HG03135 (cell line): ENCODE measurements at regions not wholly inside any gene's neighbourhood (a gene's known extent, or its start where the extent isn't known, plus 50 kb on each side); places are given as distances from the start of the nearest gene placed in this dataset.

ENCODE experiments used
- ATAC-seq: cut with Tn5 transposase; IDR thresholded peaks from one replicate; pipeline ENCODE4 v1.9.1; 2021; ENCODE audit warnings: mild to moderate bottlenecking, moderate library complexity; ENCODE audit not compliant: unreplicated experiment

DNA sequence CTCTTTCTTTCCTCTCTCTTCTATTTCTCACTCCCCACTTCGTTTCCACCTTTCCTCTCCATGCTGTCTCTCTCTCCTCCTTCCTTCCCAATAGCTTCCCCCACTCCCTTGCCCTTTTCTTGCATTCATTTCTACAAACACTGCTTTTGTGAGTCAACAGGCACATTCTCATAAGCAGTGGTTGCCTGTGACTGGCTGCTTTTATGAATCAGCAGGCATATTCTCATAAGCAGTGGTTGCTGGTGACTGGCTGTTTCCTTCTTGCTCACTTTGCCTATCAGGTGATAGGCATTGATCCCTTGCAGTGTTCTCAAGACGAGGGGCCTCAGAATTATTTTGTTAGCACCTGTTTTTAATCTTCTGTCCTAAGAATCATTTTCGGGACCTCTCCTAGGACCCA is 116.1 kb upstream of the ACTBL2 start:
- no peak for ATAC-seq

DNA sequence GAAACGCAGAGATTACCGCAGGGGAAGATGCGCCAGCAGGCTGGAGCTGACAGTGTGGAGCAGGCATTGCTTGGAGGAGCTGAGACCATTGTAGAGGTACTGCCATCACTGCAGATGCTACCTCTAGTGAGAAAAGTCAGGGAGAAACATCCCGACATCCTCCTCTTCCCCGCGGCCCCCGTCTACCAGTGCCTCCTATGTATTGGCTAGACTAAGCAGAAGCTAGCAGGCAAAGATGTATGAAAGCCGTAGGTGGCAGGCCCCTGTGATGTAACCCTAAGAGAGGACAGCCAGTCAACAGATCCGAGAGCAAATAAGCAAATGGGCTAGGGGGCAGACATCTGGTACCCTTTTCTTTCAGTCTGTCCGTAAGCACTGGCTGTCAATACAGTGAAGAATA is 115.5 kb upstream of the ACTBL2 start:
- ATAC-seq: no peak

DNA sequence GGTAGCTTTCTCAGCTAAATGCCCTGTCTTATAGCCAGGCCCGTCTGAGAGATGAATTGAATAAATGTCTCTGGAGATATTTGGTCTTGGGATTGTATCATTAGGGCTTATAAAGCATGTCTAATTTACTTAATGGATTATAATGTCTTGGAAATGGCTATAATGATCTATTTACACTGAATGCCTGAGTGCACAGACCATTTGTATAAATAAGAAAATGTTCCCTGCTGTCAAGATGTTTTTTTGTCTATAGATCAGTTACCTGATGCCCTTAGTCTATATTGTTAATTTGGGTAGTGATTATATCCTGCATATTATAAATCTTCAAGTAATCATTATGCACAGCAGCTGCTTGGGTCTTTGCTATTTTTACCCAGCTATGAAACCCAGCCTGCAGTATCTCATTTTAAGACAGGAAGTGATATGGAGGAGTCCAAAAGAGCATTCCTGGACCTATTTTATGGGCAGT is 112.9 kb upstream of the ACTBL2 start:
- ATAC-seq: no peak

DNA sequence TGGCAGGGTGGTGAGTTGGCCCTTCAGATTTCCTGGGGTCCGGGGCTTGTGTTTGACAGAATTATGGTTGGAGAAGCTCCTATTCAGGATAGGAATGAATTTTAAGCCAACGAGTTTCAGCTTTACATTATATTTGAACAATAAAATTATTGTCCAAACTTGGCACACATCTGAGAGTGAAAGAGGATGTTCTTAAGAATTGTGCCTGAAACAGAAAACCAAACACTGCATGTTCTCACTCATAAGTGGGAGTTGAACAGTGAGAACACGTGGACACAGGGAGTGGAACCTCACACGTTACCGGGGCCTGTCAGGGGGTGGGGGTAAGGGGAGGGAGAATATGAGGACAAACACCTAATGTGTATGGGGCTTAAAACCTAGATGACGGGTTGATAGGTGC is 111.8 kb upstream of the ACTBL2 start:
- no peak for ATAC-seq

DNA sequence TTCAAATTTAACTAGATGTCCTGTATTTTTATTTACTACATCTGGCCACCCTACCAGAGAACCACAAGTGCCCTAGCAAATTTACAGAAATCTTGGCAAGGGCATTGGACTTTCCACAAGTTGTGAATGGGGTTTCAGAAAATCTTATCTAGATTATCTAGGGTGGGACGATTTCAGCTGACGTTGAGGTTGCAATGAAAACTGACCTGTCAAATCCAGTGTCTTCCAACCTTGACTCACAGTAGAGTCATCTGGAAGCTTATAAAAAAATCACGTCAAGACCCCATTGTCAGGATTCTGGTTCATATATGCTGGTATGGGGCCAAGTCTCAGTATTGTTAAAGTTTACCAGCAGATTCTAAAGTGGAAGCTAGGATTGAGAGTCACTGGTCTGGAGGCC is 109.6 kb upstream of the ACTBL2 start:
- no peak for ATAC-seq

DNA sequence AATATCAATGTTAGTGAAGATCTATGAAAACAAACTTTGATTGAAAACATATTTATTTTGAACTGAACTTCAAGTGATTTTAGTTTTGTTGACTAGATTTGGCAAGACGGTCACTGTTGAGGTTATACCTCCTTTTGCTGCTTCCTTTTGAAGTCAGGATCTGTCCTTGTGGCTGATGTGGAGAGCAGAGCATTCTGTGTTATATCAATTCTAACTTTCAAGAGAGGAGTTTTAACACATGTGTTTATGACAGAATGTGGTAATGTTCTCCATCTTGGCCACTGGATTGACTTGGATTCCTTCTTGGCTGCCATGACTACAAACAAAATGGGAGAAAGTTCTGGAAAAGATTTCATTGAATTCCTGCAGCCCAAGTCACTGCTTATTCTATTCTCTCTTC is 104.0 kb upstream of the ACTBL2 start:
- ATAC-seq: no peak

DNA sequence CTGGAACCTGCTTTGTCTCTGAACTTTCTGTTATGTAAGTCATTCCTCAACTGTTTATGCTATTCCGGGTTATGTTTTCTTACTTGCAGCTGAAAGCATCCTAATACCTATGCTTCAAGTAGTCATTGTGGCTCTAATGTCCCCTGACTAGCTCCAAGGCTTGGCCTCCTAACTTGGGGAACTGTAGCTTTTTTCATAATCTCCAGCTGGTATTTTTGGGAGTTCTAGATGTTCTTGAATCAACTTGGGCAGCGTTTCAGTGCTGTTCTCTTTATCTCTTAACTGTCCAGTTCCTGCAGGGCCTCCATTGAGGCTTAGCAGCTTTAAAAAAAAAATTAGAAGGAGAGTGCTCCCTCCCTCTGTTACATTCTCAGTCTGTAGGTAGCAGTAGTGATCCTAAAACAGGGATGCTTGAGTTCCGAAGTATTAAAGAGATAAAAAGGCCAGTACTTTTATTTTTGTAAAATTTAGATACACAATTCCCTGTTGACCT is 100.0 kb upstream of the ACTBL2 start:
- ATAC-seq: no peak

DNA sequence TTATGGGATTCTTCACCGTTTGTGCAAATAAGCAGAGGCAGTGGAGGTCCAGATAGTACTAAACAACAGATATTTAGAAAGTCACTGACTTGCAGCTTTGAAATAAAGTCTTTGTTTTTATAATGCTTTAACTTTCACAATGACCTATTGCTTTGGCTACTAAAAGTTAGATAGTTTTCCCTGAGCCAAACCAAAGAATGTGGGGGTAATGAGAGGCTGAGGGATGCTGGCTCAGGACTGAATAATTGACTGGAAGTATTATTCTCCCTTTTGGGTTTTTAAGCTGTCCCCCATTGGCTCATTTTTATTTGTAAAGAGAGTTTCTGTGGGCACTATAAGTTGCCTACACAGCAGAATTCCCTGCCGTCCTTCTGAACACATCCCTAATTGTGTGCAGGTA is 99.2 kb upstream of the ACTBL2 start:
- ATAC-seq: no peak

DNA sequence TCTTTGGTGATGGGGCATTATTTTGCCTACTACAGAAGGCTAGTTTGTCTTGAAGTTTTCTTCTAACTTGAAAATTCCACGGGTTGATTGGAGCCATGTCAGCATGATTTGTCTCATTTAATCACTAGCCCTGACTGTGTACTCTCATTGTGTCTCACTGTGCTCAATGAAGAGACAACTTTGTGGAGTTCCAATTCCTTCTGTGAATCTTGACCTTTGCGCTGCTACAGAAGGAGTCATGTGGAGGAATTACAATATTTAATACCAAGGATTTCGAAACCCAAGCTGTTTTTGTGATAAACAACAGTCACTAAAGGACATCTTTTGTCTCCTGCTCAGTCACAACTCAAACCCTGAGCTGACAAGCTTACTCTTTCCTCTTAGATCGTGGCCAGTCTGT is 98.6 kb upstream of the ACTBL2 start:
- ATAC-seq: no peak

DNA sequence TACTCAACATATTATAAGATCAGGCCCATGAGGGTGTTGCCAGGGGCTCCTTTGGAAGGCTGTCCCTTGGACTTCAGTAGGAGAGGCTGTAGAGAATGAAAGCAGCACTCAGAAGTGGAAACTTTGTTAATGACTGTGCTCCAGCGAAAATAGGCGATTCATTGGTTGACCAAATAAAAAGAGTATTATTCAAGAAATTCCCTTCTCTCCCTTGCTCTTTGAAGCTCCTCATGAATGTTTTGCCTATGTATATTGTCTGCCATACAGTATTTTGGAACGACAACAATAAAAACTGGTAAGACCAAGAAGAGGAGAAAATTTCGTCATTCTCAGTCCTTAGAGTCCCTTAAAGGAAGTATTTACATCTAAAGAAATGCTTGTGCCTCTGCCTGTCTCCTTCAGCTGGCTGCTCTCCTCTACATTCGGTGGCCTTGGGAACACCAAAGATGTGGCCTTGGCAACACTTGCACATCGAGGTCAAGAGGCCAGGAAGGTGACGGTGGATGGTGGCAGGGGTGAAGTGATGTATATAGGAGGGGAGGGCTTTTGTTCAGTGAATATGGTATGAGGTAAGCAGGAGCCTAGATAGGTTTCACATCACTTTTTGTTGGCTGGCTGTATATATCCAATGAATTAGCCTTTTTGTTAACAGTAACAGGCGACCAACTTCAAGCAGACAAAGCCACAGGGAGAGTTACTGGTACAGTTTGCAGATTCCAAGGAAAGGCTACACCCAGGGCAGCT is 95.0 kb upstream of the ACTBL2 start:
- ATAC-seq: no peak

DNA sequence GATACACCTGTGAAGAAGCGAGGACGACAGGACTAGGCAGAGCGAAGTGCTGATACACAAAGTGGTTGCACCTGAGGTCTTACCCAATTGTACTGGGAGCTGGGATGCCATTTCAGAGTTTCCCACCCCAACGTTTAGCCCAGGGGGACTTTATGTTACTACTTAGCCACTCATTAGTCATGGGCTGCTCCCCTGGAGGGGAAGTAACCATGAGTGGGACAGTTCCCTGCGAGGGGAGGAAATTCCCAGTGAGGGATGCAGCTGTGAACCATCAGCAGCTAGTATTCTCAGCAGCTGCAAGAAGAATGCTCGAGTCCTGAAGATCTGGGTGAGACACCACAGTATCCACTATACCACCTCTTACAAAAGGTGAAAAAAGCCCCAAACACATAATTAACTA is 93.7 kb upstream of the ACTBL2 start:
- no peak for ATAC-seq

DNA sequence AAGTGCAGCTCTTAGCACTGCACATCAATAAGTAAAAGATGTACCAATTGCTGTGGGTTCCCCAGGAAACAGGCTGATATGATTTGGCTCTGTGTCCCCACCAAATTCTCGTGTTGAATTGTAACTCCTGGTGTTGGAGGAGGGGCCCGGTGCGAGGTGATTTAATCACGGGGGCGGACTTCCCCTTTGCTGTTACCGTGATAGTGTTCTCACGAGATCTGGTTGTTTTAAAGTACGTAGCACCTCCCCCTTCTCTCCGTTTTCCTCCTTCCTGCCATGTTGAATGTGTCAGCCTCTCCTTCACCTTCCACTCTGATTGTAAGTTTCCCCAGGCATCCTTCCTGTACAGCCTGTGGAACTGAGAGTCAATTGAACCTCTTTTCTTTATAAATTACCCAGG is 93.2 kb upstream of the ACTBL2 start:
- ATAC-seq: no peak

DNA sequence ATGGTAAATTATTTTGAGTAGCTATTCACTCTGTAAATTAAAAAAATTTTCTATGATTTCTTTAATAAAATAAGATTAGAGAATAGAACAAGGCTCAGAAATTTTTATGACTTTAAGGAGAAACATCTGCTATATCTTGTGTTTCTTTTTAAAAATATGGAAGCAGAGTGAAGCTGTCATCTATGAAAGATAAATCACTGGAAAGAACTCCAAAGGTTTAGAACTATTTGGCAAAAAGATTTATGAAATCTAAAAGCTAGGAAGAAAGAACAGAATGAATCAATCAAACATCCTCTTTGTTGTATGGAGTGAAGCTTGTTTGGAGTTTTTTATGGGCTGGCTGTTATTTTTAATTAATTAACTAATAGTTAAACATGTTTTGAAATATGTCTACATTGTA is 89.8 kb upstream of the ACTBL2 start:
- ATAC-seq: no peak

DNA sequence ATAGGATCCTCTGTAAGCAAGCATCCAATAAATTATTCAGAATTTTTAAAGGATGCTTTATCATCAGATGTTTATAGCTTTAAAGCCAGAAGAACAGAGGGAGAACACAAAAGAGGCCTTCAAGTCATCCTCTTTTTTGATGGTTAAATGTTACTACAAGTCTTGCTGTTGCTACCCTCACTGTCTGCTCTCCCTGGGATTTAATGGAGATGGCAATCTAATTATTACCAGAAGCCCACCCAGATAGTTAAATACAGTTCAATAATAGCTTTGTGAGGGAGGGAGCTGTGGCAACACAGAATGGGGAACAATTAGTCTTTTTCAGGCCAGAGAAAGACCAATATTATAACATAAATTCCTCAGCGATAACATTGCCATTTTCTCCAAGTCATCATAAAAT is 87.0 kb upstream of the ACTBL2 start:
- no peak for ATAC-seq

DNA sequence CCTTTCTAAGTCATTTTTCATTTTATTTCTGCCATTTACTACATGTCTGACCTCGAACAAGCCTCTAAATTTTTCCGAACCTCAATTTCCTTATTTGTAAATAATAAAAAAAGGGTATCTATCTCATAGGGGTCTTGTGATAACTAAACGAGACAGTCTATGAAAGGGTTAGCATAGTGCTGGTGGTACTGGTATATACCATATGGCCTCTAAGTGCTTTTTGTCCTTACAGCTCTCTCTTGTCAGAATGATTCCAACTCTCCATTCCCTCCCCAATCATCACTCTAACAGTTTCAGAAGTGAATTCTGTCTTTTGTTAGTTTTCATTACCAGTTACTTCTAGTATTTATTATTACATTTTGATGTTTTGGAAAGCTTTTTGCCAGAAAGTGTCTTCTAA is 85.5 kb upstream of the ACTBL2 start:
- ATAC-seq: no peak

DNA sequence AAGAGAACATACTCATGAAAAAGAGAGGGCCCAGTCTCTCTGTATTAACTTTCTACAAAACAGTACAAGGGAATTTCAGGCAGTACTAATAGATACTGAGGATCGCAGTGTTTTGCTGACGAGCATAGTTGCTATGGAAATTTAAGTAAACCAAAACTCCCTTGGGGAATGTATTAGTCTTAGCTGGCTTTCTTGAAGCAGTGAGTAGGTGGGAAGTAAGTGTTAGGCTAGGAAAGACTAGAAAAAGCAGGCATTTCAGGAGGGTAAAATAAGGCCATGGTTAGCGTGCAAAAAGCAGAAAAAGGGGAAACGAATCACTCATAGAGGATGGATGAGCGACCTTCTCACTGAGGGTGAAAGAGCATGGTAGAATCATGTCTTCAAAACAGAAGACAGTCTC is 84.3 kb upstream of the ACTBL2 start:
- no peak for ATAC-seq

DNA sequence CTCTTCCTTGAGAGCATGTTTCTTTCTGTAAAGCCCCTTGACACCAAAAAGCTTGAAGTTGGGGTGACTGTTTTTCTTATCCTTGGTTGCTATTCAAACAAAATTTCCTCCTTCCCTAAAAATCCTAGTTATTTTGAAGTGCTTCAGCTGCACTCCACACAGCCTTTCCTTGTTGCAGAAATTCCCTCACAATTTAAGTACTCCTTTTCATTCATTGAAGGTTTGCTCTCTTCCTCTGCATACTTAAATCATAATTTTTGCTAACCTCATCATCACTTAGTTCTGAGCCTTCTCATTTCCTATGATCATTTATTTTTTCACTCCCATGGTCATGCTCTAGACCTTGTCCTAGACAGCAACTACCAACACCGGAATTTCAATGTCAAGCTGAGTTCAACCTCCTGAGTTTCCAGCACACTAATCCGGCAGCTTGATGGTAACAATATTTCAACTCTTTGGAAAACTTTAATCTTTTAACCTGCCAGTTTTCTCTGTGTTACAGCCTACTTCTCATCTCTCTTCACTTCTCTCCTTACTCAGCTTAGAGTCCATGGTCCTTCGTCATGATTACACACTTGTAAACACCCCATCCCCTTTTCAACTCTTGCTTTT is 78.7 kb upstream of the ACTBL2 start:
- ATAC-seq: no peak

DNA sequence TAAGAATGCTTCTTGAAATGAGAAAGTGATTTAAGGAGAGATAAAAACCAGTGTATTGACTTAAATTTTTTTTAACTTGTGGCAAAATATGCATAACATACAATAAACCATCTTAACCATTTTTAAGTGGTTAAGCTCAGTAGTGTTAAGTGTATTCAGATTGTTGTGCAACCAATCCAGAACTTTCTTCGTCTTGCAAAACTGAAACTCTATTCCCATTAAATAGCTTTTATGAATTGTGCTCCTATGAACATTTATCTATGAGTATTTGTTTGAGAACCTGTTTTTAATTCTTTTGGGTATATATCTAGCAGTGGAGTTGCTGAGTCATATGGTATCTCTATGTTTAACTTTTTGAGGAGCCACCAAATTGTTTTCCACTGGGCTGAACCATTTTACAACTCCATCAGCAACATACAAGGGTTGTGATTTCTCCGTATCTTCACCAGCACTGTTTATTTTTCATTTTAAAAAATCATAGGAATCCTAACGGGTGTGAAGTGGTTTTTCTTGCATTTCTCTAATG is 76.6 kb upstream of the ACTBL2 start:
- ATAC-seq: no peak

DNA sequence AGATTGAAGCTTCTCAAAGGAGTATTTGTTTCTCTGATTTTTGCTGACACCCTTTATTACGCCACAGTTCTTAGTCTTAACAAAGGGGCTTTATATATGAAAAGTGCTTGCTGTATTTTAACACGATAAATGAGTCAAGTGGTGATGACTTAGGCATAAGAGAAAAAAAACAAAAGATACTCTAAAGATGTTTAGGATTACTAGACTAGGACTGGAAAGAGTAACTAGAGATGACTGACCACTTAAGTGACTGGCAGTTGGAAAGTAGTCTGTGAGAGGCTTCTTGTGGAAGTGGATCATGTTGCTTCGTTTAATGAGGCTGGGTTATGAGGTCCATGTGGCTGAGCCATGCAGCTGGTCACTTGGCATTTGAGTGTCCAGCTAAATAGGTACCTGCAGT is 69.4 kb upstream of the ACTBL2 start:
- ATAC-seq: no peak

DNA sequence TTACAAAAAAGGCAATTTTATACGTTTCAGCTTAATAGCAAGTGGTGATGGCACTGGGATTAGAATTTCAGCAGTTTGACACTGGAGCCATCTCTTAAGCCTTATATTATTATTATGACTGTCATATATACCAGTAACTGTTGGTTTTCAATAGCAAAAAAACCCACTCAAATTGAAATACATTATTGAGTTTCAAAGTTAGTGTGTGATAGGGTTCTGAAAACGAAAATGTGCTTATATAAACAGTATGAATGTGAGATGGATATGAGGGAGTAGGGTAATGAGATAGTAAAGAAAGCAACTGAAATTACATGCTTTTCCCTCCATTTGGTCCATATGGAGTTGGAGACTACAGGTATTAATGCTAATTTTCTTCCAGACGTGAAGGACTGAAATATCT is 68.6 kb upstream of the ACTBL2 start:
- no peak for ATAC-seq

DNA sequence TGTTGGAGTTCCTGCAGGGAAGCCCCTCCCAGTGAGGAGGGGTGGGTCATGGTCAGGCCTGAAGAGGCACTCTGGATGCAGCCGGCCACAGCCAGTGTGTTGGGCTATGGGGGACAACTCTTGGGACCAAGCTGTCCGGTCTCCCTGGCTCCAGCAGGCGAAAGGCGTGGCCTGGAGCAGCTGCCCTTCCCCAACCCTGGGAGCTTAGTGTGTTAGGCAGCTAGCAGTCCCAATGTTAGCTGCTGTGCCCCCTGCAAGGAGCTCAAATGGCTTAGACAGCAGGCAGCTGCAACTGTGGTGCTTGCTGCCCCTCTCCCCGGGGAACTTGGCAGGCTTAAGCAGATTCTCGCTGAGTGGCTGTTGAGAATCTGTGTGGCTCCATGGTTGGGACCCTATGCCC is 67.5 kb upstream of the ACTBL2 start:
- no peak for ATAC-seq

DNA sequence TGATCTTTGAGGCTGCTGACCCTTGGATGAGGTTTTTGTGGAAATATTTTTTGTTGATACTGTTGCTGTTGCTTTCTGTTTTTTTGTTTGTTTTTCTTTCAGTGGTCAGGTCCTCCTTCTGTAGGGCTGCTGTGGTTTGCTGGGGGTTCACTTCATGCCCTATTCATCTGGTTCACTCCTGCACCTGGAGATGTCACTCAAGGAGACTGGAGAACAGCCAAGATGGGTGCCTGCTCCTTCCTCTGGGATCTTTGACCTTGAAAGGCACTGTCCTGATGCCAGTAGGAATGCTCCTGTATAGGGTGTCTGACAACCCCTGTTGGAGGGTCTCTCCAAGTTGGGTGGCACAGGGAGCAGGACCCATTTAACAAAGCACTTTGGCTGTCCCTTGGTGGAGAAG is 67.0 kb upstream of the ACTBL2 start:
- no peak for ATAC-seq

DNA sequence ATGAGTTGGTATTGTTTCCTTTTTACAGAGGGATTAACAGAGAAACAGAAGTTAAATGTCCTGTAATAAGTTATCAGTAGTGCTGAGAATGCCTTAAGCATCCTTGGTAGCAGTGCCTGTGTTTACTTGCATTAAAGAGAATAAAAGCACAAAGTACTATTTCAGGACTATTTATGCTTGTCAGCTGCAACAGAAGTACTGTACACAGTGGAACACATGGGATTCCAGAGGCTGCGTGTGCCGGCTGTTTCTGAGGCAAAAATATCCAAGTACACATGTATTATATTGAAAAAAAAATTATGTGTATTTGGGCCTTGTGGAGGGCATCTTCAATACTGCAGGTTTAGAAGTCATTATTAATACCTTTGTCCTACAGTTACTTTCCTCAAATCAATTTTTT is 58.2 kb upstream of the ACTBL2 start:
- no peak for ATAC-seq
